ENCODE measurements at regions not wholly inside any gene's neighbourhood (a gene's known extent, or its start where the extent isn't known, plus 50 kb on each side); places are given as distances from the start of the nearest gene placed in this dataset.

DNA sequence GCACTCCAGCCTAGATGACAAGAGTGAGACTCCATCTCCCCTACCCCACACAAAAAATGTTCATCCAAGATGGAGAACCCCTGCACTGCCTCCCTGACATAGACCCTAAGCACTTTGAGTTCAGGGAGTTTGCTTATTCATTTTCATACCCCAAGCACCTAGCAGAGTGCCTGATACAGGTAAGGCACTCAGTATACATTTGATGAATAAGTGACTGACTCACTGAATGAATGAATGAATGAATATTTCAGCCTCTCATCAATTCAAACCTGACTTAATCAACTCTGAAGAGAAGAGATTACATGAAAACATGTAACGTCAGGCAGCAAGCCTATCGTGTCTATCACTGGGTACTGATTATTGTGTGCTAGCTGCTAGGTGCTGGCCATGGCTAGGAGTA lies 121.3 kb upstream of the GADD45A start:
- DNase-seq, result no peak

DNA sequence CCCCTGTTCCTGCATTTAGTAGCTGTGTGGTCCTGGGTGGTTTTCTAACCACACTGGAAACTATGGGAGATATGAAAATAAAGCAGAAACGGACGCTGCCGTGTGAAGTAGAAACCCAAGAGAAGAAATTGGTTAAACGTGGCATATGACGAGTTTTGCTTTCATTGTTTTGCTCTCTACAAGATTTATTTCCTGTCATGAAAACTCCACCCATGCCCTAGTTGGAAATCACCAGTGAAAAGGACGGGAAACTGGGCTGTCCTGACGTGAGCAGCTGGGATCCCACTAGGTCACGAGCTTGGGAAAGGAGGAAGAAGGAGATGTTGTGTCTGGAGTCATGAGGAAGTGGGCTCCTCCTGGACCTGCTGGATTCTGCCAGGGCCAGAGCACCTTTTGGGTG lies 120.8 kb upstream of the GADD45A start:
- DNase-seq, result no peak

DNA sequence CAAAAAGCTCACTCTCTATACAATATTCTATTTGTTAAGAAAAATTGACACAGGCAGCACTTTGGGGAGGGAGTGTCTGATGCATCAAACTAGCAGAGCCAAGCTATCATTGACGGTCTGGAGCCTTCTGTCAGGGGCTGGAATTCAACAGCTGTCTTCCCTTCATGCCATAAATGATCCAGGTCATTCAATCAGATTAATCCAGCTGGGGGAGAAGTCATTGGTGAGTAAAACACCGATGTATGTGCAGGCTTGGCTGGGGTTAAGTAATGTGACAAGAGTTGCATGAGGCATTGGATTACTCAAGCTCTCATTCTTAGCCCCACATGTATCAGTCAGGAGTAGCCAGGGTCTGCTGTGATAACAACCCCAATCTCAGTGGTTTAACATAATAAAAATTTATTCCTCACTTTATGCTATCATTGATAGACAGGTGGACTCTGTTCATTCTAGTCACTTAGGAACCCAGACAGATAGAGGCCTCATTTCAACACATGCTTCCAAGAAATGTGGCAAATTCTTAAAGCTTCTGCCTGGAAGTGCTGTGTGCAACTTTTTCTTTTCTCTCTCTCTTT lies 118.1 kb upstream of the GADD45A start:
- no peak for DNase-seq

DNA sequence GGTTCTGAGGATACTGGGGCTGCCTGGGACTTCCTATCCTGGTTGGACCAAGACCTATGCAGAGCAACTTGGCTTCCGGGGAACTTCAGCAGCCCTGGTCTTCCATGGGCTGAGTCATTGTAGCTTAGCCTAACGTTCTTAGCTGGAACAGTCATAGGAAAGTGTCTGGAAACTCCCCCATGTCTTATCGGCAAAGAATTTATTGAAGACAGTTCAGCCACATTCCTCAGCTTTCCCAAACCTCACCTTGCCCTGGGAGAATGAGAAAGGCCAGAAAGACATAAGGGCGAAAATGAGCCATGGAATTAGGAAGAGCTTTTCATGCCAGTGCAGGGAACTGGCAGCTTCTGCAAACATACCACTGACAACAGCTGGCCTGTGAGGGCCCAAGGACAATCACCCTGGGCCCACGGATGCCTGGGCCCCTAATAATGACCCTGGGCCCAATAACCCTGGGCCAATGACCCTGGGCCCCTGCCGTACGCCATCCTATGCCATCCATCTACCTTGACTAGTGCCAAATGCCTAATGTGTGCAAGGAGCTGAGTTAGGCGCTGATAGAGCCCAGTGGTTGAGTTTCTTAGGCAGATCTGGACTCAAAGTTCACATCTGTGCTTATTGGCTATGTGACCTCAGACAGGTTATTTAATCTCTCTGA lies 114.4 kb upstream of the GADD45A start:
- DNase-seq, result no peak

DNA sequence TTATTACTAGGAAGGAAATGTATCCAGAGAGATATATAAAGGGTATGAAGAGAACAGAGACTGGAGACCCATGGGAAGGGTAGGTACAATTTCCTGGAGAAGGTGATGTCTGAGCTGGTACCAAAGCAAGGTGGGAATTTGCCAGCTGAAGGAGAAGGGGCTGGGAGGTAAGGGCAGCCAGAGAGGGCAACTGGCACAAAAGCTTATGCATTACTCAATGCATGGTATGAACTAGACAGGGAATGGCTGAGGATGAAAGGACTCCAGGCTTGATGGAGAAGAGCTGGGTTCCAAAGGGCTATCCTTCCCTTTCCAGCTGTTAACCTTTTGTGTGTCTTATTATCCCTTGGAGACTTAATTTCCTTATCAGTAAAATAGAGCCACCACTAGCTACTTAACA lies 113.6 kb upstream of the GADD45A start:
- DNase-seq, result no peak

DNA sequence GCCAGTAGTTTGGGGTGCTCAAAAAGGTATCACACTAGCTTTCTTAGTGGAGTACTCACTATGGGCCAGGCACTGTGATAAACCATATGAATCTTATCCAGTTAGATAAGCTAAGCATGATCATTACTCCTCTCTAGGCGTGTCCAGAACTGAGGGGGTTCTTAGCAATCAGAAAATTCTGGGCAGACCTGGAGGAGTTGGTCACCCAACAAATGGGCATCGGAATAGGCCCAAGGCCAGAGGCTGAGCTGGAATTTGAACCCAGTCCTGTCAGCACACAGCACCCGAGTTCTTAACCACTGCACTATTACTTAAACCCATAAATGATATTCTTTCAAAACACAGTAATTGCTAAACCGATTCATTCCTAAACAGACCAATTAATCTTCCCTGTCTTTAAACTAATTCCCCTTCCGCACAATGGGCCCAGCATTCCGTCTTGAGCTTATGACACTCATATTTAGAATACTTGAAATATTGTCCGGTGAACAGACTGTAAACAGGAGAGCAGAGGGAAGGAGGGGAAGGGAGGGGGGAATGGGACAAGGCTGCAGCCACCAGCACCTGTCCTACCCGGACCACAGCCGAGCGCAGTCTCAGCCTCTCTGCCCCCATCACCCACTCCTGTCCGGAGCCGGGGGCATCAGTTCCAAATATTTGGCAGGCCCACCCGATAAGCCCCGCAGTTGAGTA lies 113.0 kb upstream of the GADD45A start:
- no peak for DNase-seq

DNA sequence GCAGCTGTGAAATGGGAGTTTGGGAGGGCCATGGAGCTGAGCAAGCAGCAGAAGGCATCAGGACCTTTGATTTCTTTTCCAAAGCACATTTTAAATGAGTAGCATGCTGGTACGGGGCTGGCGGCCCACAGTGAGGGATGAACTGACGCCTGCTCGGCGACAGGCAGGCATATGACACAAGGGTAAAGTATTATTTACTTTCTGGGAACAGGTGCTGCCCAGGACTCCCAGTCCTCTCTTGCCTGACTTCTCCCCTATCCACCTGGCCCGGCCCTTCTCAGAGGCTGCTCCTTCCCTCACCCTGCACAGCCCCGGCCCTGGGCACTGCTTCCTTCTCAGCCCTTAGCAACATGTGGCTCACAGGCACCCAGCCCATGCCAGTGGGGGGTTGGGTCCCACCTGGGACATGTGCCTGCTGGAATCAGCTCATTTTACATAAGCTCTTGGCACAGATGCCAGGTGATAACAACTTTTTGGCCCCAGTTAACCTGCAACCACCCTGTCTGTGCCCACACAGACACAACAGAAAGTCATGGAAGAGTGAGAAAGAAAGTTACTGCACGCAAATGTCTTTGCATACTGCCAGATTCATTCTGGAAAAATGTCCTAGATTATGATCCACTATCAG lies 112.3 kb upstream of the GADD45A start:
- DNase-seq, result peak; percentile 70

DNA sequence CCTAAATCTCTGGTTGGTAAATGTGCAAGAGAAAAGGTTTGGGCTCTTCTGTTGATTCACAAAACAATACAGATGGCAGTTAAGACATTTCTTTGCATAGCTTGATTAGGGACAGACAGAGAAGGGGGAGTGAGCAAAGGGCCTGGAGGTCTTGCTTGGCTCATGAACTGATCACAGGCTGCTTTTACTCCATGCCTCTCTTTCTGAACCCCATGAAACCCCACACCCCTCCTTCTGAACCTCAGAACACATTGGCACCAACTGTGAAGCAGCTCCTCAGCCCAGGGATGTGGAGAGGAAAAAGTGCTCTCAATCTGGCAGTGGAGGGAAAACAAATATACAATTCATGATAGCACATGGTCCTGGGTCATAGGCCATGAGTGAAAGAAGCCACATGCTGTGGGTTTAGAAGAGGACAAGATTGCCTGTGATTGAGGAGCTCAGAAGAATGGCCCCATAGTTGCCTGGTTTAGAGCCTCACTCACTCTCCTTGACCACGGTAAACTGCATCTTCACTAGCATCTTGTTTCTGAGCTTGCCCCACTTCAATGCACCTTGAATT lies 111.6 kb upstream of the GADD45A start:
- no peak for DNase-seq

DNA sequence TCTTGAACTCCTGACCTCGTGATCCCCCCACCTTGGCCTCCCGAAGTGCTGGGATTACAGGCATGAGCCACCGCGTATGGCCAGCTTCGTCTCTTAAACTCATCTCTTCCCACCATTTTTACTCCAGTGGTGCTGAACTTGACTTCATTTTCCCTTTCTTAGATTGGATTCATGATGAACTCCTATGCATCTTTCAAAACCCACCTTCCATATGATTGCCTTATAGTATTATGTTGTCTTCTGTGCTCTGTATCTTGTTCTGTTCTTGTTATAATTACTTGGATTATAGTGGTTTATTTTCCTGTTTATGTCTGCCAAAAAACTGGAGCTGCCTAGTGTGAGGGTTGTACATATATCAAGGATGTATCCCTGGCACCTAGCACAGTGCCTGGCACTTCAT lies 110.8 kb upstream of the GADD45A start:
- no peak for DNase-seq

DNA sequence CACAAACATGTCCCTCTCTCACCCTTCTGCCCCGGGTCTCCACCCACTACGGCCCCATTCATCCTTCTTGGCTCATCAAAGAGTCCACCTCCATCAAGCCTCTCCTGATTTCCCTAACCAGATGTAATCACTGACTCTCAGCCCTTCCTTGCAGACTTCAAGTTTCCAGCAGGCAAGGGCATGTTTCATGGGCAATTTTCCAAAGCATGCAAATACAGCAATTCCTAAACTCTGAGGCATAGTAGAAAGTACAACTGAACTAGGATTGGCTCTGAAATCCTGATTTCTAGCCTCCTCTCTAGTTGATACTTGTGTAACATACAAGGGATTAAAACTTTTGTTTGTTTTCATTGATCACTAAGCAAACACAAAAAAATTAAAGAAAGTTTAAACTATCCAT lies 109.1 kb upstream of the GADD45A start:
- DNase-seq, result no peak

DNA sequence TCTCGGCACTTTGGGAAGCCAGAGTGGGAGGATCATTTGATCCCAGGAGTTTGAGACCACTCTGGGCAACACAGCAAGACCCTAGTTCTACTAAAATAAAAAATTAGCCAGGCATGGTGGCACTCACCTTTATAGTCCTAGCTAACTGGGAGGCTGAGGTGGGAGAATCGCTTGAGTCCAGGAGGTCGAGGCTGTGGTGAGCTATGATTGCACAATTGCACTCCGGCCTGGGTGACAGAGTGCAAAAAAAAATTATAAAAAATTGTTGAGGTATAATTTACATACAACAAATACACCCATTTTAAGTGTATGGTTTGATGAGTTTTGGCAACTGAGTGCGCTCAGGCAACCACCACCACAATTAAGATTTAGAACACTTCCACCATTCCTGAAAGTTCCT lies 108.5 kb upstream of the GADD45A start:
- DNase-seq, result no peak

DNA sequence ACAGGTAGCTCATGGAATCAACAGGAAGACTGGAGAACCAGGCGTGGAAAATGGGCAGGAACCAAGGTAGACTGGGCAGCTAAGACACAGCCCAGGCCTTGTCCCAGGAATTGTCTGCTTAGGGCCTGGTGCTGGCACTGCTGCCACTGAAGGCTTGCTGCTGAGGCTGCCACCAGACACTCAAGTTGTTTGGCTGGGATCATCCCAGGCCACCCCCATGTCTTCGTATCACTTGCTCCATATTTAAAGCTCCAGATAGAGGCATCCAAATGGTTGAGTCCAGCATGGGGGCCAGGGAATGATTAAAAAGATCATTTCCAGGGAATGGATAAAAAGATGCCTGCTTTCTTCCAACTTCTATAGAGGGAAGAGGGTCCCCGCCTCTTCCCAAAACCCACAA lies 107.4 kb upstream of the GADD45A start:
- no peak for DNase-seq

DNA sequence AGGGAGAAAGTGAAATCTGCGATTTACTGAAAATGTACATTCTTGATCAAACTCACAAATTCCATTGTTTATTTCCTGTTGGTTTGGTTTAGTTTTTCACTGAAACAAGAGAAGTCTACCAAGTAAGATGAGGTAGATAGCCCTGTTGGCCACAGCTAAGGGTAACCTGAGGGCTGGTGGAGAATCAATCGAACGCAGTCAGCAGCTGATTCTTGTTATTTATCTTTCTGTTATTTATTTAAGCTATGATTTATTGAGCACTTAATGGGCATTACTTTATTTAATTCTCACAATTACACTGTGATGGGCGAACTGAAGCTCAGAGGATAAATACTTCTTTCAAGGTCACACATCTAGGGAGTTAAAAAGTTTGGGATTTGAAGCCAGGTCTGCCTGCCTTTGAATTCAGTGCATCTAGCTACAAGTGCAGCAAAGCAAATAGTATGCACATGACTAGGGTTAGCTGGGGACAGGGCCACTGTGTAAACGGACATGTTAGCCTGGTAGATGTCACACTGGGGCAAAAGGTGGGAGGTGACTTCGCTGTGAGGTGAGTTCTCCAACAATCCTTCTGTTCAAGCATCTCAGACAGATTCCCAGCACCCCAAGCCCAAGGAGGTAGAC lies 106.5 kb upstream of the GADD45A start:
- DNase-seq, result no peak

DNA sequence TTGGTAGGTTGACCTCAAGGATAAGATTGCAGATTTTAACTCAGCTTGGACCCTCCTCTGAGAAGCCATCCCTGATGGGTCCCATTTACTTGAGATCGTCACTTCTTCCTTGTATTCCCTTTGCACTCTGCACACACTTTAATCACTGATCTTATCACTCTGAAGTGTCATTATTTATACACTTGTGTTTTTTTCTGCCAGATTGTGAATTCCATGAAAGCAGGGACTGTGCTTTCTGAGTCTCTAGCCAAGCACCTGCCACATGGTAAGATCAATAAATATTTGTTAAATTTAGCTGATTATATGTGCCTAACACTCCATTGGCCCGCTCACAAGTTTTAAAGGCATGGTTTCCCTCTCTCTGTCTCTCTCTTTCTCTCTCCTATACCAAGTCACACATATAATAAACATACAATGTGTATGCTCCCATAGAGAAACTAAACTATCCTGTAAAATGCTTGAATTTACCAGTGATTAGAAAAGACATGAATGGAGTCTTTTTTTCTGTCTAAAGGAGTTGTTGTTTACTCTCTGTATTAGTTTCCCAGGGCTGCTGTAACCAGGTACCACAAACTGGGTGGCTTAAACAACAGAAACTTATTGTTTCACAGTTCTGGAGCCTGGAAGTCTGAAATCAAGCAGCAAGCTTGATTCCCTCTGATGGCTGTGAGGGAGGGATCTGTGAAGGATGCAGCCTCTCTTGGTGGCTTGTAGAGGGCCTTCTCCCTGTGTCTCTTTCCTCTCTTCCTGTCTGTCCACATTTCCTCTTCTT lies 105.2 kb upstream of the GADD45A start:
- no peak for DNase-seq

DNA sequence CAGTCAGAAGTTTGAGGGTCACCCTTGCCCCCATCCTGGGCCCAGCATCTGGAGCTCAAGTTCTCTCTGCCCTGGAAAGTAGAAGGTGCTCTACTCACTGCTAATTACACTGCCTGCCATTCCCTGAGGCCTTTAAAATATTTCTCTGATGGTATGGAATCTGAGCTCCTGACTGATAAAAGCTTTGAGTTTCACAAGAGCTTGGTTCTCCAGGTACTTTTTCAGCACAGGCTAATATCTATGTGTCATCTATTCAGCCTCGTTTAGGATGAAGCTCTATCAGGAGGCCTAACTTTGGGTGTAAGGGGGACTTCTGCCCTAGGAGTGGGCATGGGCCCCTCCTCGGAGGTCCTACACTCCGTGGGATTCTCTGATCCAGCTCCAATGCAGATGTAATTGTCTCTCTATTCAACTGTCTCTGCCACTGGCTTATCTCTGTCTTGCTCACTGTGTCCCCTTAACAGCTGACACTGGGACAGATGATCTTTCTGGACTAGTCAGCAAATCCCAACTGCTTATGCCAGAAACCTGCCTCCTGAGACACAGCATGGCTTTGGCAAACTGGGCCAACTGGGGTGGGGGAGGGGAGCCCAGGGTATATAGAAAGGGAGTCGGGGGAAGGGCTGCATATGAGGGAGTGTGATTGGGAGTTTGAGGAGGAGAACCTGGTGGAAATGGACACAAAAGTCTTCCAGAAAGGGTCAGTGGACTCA lies 104.2 kb upstream of the GADD45A start:
- no peak for DNase-seq

DNA sequence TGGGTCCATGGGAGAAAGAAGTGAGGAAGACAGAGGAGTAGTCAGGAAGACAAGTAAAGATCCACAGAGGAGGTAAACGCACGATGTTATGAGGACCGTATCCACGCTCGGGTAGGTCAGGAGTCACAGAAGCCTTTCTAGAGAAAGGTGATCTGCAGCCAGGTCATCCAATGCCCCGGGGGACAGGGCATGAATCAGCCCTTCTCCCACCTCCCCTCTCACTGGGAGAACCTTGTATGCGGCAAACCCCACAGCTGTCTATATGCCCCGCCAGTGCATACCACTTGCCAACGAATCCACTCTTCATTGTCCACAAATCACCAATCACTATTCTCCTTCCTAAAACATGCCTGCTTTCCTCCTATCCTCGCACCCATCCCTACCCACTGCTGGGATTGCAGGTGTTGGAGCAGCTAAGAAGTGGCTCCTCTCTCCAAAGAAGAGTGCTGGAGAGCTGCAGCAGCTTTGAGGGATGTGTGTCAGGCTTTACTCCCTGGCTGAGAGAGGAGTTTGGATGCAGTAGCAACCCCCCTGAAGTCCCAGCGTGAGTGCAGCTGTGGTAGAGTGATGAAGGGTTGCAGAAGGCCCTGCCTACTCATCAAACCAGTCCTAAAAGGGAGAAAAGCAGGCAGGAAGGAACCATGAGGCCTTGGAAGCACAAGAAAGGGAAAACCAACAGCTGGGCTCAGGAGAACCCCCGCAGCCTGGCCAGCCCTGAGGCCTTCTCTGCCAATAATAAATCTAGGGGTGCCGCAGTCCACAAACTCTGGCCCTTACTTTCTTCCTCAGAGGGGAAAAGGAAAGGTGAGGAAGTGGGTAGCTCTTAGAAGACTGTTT lies 102.2 kb upstream of the GADD45A start:
- DNase-seq, result no peak

DNA sequence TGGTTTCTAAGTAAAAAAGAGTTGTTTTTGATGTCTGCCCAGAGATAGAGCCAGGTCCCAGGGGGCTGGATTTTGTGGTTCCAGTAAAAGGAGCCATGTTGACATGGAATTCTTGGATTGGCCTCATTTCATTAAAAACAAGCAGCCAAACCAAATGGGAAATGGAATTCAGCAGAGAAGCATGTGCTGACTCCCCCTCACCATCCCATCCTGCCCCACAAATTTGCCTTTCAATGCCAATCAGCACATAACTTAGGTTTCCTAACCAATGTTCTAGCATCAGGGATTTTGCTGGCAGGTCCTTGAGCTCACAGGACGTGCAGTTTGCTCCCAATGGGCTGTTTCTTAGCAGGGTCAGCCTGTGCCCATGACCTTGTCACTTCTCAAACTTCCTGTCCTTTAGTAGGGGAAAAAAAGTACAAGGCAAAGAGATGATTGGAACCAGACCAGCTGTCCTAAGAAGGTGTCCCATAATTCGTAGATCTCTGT lies 101.5 kb upstream of the GADD45A start:
- no peak for DNase-seq

DNA sequence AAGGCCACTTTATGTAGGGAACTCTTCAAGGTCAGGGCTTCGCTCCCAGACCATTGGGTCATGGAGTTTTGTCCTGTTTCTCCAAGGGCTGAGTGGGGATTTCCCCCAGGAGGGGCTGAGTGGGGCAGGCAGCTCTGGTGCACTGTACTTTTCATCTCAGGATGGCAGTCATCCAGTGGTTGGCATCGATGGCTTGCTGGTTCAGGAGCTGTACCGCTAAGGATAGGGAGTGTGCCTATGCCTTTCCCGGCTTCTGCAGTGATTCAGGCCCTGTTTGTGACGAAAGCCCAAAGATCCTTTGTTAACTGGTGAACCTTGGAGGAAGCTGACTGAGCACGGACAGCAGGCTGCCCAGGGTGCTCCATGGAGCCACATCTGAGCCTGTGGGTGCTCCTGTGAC lies 100.1 kb upstream of the GADD45A start:
- no peak for DNase-seq

DNA sequence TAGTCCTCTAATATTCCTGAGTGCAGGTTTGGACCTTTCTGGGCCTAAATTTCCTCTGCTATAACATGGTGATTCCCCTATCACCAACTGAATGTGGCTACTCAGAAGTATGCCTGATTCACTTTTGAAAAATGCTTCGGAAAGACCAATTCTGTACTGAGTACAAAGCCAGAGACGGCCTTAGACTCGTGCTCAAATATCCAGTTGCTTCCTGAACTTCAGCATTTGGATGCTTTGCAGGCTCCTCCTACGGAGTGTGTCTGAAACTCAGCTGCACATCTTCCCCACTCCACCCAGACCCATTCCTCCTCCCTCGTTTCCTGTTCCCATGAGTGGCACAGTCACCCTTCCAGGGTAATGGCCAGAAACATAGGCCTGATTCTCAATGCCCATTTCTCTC lies 98.4 kb upstream of the GADD45A start:
- DNase-seq, result no peak

DNA sequence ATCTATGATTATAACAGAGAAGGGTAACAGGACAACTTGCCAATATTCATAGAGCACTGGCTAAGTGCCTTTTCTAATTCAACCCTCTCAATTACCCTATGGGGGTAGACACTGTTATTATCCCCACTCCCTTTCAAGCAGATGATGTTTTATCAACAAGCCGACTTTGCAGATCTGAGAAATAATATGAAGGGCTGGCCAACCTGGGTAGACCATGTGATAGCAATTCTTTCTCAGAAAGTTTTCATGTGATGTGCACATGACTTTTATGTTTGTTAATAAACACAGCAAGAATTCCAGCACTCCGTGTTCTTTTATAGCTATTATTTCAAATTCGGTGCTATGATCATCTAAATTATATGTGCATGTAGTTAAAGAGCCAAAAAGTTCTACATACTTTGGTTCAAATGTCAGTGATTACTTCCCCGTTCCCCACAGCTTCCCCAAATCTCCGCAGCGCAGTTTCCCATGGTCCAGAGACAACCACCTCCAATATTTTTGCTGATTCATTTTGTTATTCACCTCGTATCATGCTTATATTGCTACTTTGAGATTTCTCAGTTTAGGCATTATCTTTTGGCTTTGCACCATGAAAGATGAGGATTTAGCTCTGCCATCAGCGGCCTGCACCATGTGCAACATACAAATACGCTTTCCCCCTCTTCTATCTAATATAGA lies 96.7 kb upstream of the GADD45A start:
- DNase-seq, result no peak
